ENCODE measurements at regions not wholly inside any gene's neighbourhood (a gene's known extent, or its start where the extent isn't known, plus 50 kb on each side); places are given as distances from the start of the nearest gene placed in this dataset.

- TF ChIP-seq POLR2AphosphoS5 (IDR thresholded peaks at IDR 0.05; ENCODE audit: low read depth) = no peak
- TF ChIP-seq GABPA (IDR thresholded peaks at IDR 0.05; ENCODE audit: low read depth) = no peak
- no peak for TF ChIP-seq REST (IDR thresholded peaks at IDR 0.05; ENCODE audit: insufficient replicate concordance, low read depth)
- TF ChIP-seq SPI1 (IDR thresholded peaks at IDR 0.05; ENCODE audit: borderline replicate concordance, low read depth) = no peak
- TF ChIP-seq CTCF (IDR thresholded peaks at IDR 0.05; ENCODE audit: insufficient read depth, low read length) = no peak
- H3K27me3 ChIP-seq (ENCODE audit: insufficient read depth, poor library complexity, severe bottlenecking) = no peaks in the 10 kb centered on the region
These were observed 840.8 kb downstream of the TBC1D32 start for GRCh38 chr6:120493505-120493904.

GRCh38 chr6:120489941-120490340, 844.3 kb downstream of the TBC1D32 start:
- Histone ChIP-seq H3K27ac (replicated peaks) (no peak overlapping the region), H3K27me3 (ENCODE audit: insufficient read depth, poor library complexity, severe bottlenecking) (no peaks in the 10 kb centered on the region), H3K4me3 (replicated peaks; ENCODE audit: insufficient read depth, low read length) (no peak overlapping the region)
- DNase-seq (ENCODE audit: low read depth in 1 of 2, low spot score in 1 of 2) = no peak
- TF ChIP-seq SPI1 (IDR thresholded peaks at IDR 0.05; ENCODE audit: borderline replicate concordance, low read depth) (no peak), REST (IDR thresholded peaks at IDR 0.05; ENCODE audit: insufficient replicate concordance, low read depth) (no peak), GABPA (IDR thresholded peaks at IDR 0.05; ENCODE audit: low read depth) (no peak), CTCF (IDR thresholded peaks at IDR 0.05; ENCODE audit: insufficient read depth, low read length) (no peak), POLR2AphosphoS5 (IDR thresholded peaks at IDR 0.05; ENCODE audit: low read depth) (no peak)

More at GRCh38 chr6:120493505-120493904, 840.8 kb downstream of the TBC1D32 start:
- Histone ChIP-seq H3K4me3 (replicated peaks; ENCODE audit: insufficient read depth, low read length) (no peak overlapping the region), H3K27ac (replicated peaks) (no peak overlapping the region)
- no peak for DNase-seq (ENCODE audit: low read depth in 1 of 2, low spot score in 1 of 2)

- no peak overlapping the region for H3K4me3 ChIP-seq (replicated peaks; ENCODE audit: insufficient read depth, low read length)
- no peak for DNase-seq (ENCODE audit: low read depth in 1 of 2, low spot score in 1 of 2)
- no peak overlapping the region for H3K27ac ChIP-seq (replicated peaks)
- no peak for TF ChIP-seq POLR2AphosphoS5 (IDR thresholded peaks at IDR 0.05; ENCODE audit: low read depth)
- TF ChIP-seq SPI1 (IDR thresholded peaks at IDR 0.05; ENCODE audit: borderline replicate concordance, low read depth) = no peak
- TF ChIP-seq REST (IDR thresholded peaks at IDR 0.05; ENCODE audit: insufficient replicate concordance, low read depth) = no peak
- TF ChIP-seq CTCF (IDR thresholded peaks at IDR 0.05; ENCODE audit: insufficient read depth, low read length) = no peak
- no peak for TF ChIP-seq GABPA (IDR thresholded peaks at IDR 0.05; ENCODE audit: low read depth)
- H3K27me3 ChIP-seq (ENCODE audit: insufficient read depth, poor library complexity, severe bottlenecking) = no peaks in the 10 kb centered on the region
These were observed 850.1 kb downstream of the TBC1D32 start for GRCh38 chr6:120484146-120484545.

Measured in HL-60 (cell line).